ENCODE measurements at regions not wholly inside any gene's neighbourhood (a gene's known extent, or its start where the extent isn't known, plus 50 kb on each side); places are given as distances from the start of the nearest gene placed in this dataset.
"Not testable (repeated sequence)": the region's sequence is repeated elsewhere in the genome, so short reads cannot be mapped to it uniquely, and the experiment has no call there.

DNA sequence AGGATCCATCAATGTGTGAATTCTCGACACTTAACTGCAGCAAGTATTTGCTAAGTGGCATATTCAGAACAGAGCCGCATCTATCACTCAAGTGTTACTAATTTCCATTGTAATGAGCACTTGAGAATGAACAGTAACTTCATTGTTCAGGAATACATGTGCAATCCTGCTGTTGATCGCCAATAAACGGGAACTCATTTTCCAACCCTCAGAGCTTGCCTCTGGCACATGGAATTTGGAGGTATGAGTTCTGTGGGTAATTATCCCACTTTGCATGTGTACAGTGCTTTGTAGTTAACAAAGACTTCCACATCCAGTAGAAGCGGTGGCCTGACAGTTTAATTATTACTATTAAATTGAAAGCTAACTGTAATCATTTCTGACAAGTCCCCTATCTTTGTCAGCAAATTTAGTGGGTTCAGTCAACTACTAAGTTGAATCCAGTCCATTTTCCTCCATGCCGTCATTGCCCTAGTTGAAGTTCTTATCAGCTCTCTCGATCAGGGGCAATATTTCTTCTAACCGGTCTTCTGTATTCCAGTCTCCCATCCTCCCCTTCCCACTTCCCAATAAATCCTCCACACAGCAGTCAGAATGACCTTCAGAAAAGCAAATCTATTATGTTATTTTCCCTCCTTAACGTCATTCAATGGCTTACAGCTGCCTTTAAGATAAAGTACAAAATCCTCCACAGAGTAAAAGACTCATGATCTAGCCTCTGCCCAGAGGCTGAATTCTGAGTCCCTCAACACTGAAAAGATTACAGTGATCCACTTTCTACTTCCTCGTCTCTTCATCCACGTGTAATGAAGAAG, 62.4 kb upstream of the GBA3 start:
- not testable (repeated sequence) for DNase-seq (ENCODE audit: low read depth)

GRCh38 chr4:22631167-22631566, 61.6 kb upstream of the GBA3 start:
- DNase-seq (ENCODE audit: low read depth), result not testable (repeated sequence)

DNA sequence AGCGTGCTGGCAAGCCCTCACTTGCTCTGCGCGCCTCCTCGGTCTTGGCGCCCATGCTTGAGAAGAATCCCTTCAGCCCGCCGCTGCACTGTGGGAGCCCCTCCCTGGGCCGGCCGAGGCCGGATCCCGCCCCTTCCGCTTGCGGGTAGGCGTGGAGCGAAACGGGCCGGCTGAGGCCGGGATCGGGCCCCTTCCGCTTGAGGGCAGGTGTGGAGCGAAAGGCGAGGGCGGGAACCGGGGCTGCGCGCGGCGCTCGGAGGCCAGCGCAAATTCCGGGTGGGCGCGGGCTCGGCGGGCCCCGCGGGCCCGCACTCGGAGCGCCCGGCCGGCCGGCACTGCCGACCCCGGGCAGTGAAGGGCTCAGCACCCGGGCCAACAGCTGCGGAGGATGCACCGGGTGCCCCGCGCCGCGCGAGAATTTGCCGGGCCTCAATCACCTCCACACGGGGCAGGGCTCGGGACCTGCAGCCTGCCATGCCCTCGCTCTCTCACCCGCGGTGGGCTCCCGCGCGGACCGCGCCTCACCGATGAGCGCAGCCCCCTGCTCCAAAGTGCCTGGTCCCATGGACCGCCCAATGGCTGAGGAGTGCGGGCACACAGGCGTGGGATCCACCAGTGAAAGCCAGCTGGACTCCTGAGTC, 58.1 kb upstream of the GBA3 start:
- no peak for DNase-seq (ENCODE audit: low read depth)

DNA sequence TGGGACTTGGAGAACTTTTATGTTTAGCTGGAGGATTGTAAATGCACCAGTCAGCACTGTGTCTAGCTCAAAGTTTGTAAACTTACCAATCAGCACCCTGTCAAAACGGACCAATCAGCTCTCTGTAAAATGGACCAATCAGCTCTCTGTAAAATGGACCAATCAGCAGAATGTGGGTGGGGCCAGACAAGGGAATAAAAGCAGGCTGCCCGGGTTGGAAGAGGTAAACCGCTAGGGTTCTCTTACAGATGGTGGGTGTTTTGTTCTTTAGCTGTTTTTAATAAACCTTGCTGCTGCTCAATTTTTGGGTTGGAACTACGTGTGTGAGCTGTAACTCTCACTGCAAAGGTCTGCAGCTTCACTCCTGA, 57.6 kb upstream of the GBA3 start:
- not testable (repeated sequence) for DNase-seq (ENCODE audit: low read depth)

- DNase-seq (ENCODE audit: low read depth), result no peak
Measured at GRCh38 chr4:22635692-22636091, 57.0 kb upstream of the GBA3 start.

- no peak for DNase-seq (ENCODE audit: low read depth)
Measured at GRCh38 chr4:22637306-22637705, 55.4 kb upstream of the GBA3 start.

Measured in stimulated activated CD4-positive, alpha-beta T cell treated with anti-CD3 and anti-CD28 coated beads, Interleukin-2, amount 100 ng/mL, for 4 hours (primary cell).